Retinal pigment epithelial cell (primary cell): ENCODE measurements at regions not wholly inside any gene's neighbourhood (a gene's known extent, or its start where the extent isn't known, plus 50 kb on each side); places are given as distances from the start of the nearest gene placed in this dataset.

Source experiments
- DNase-seq: peaks from one replicate; pipeline ENCODE4 v3.0.0-alpha.2; 2010; ENCODE audit warnings: low read depth
- H3K4me3 ChIP-seq: 2 replicates; pipeline ENCODE4 v1.5.1; 2011; ENCODE audit warnings: mild to moderate bottlenecking, low read length, control low read depth, moderate library complexity
- TF ChIP-seq, protein P1 (sequence below): conservative IDR thresholded peaks from 2 replicates; pipeline ENCODE4 v1.5.1; 2011; ENCODE audit warnings: low read depth, low read length, control low read depth, inconsistent platforms

DNA sequence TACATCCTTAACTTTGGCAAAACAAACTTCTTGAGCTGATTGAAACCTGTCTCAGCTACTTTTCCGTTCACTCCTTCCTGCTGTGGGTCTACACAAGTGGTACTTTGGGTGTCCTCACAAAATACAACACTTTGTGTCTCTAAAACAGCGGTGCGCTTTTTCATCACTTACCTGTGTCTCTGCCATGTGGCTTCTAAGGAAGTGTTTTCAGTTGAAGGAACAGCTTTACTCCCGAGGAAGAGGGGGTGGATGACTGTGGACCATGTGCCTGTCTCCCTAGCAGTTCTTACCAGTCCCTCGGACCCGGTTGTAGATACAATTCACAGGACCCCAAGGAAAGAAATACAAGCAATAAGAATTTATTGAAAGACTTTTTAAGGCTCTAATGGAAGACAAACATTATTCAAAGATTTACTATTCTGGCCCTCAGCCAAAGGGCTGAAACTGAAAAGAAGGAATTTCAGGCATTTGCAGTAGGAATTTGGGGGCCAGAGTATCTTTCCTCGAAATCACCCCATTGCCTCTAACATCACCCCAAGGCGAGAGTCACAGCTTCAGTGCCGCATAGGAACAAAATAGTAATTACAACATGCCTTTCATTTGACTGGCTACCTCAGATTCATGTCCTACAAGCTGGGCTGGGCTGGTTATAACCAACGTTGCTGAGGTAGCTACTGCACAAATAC is 246.3 kb downstream of the ACTR3B start:
- DNase-seq: no peak
- TF ChIP-seq, protein P1, sequence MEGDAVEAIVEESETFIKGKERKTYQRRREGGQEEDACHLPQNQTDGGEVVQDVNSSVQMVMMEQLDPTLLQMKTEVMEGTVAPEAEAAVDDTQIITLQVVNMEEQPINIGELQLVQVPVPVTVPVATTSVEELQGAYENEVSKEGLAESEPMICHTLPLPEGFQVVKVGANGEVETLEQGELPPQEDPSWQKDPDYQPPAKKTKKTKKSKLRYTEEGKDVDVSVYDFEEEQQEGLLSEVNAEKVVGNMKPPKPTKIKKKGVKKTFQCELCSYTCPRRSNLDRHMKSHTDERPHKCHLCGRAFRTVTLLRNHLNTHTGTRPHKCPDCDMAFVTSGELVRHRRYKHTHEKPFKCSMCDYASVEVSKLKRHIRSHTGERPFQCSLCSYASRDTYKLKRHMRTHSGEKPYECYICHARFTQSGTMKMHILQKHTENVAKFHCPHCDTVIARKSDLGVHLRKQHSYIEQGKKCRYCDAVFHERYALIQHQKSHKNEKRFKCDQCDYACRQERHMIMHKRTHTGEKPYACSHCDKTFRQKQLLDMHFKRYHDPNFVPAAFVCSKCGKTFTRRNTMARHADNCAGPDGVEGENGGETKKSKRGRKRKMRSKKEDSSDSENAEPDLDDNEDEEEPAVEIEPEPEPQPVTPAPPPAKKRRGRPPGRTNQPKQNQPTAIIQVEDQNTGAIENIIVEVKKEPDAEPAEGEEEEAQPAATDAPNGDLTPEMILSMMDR: no peak
- H3K4me3 ChIP-seq: no peak overlapping the region

DNA sequence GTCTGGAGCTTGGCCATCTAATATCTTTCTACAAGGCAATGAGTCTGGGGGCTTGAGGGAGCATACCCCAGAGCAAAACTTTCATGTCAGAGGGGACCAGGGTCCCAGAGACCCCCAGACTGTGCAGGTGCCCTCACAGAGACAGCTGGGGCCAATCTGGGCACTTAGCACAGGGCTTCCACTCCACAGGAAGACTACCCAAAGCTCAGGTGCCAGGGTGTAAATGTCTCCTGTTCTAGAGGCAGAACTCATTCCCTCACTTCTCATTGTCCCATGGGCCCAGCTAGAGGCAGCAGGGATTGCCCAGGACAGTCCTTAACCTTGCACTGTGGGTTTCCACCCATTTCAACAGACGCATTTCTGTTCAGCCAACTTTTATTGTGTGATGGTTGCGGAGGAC is 246.9 kb downstream of the ACTR3B start:
- TF ChIP-seq, protein P1: no peak
- DNase-seq: no peak
- no peak overlapping the region for H3K4me3 ChIP-seq

DNA sequence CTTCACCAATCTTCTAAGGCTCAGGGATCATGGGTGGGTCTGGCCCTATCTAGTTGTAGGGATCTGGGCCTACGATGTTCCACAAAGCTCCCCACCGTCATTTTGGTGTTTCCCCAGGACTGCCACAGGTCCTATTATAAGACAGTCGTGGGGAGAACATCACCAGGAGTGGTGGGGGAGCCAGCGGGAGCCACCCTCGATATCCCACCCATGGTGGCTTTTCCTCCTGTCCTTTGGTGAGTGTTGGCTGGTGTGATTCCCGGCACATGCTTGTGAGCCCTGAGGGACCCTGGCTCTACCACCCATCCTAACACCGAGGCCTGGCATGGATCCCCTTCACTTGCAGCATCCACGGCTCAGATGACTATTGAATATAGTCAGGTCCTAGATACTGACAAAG is 247.4 kb downstream of the ACTR3B start:
- no peak overlapping the region for H3K4me3 ChIP-seq
- TF ChIP-seq, protein P1: no peak
- DNase-seq: no peak

DNA sequence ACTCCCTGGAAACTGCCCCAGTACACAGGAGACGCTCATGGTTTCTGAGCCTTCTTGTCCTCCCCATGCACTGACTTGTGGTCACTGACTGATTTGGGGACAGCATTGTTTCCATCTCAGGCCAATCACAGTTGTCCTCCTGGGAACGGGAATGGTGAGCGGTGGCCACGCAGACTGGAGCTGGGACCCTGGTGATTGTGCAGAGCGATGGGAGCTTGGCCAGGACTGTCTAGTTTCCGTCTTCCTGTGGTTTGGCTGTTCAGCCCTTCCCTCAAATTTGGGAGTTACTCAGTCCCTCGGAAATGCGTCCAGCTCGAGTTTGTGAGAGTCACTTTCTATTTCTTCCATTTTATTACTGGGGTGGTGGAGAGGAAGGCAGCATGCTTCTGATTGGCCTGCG is 250.9 kb downstream of the ACTR3B start:
- no peak overlapping the region for H3K4me3 ChIP-seq
- DNase-seq: no peak
- TF ChIP-seq, protein P1: no peak

DNA sequence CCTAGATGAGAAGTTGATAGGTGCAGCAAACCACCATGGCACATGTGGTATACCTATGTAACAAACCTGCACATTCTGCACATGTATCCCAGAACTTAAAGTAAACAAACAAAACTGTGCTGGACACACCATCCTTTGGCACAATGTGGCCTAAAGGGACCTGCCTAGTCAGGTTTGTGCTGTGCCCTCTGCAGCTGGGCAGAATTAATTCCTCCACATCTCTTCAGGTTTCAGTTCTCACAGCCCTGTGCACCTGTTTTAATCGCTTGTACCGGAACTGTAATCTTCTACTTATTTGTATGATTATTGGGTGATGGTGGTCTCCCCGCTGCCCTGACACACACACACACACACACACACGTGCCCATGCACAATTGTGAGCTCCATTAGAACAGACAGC is 252.7 kb downstream of the ACTR3B start:
- DNase-seq: no peak
- TF ChIP-seq, protein P1: no peak
- no peak overlapping the region for H3K4me3 ChIP-seq

DNA sequence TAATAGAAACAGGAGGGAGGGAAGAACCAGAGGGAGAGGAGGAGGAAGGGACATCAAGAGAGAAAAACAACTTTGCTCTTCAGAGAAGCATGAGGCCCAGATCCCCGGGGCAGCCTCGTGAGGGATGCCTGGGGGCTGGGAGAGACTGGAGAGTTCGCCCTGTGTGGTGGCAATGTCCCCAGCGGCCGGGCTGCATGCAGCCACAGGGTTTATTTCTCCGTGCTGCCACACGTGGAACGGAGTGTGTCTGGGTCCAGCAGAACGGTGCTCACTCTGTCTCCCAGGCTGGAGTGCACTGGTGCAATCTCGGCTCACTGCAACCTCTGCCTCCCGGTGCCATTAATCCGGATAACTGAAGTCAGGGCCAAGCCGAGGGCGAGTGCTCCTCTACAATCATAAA is 257.7 kb downstream of the ACTR3B start:
- H3K4me3 ChIP-seq: no peak overlapping the region
- no peak for DNase-seq
- TF ChIP-seq, protein P1: no peak

DNA sequence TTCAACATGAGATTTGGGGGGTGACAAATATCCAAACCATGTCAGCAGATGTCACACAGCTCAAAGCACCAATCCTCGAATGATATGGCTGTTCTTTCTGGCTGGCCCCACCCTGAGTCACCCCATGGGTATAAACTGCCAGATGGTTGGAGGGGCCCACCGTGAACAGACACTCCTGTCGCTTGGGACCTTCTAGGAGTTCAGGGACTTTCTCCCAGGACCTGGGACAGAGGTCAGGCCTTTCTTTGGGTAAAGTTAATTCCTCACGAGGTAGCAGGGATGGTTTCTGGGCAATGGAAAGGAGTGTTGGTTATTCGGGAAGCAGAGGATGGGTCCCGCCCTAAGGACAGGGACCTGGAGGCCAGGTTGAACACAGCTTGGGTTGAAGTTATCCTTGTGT is 262.0 kb downstream of the ACTR3B start:
- H3K4me3 ChIP-seq: no peak overlapping the region
- DNase-seq: no peak
- TF ChIP-seq, protein P1: no peak
